Stimulated activated naive CD8-positive, alpha-beta T cell treated with anti-CD3 and anti-CD28 coated beads, Interleukin-15, Interleukin-2, amounts not matched to agents 100 U/mL and 50 U/mL, for 24 hours (primary cell): ENCODE measurements at regions not wholly inside any gene's neighbourhood (a gene's known extent, or its start where the extent isn't known, plus 50 kb on each side); places are given as distances from the start of the nearest gene placed in this dataset.

Experiments used
- ATAC-seq: fragments of 150-1000 bp; cut with Tn5 transposase; one replicate; pipeline ENCODE4 v1.10.0; 2021
- DNase-seq: peaks from one replicate; pipeline ENCODE4 v3.0.0; 2021

DNA sequence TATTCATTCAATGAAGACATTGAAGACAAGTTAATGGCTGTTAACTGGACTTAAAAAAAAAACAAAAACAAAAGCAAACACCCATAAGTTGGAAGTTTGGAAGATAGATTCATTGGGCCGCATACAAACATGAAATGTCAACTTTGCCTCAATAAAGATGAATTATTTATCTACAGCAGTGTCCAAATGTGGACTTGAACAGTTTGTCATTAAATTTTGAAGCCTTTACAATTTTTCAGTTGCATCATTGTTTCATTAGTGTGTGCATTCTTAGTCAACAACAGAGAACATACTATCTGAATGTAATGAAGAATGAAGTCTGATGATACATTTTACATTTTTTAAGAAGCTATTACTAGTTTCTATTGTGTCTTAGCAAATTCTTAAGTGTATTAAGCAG is 152.1 kb downstream of the SLIT2 start:
- no peak for DNase-seq
- no peak for ATAC-seq

DNA sequence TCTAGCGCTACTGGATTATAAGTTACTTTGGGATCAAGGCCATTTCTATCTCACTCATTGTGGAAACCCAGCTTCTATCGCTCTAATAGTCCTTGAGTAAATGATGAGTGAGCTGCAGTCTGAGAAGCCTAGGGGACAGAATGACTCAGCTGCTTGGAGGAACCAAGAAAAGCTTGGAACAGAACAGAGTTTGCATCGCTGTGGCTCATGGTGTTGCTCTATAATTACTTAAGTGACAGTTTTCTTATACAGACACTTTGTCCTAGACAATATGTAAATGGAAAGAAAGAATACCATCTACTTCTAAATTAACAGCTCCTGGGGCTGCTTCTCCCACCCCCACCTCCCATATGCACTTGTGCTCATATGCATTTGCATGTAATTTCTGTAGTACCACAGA is 156.9 kb downstream of the SLIT2 start:
- ATAC-seq (no peak), DNase-seq (no peak)

DNA sequence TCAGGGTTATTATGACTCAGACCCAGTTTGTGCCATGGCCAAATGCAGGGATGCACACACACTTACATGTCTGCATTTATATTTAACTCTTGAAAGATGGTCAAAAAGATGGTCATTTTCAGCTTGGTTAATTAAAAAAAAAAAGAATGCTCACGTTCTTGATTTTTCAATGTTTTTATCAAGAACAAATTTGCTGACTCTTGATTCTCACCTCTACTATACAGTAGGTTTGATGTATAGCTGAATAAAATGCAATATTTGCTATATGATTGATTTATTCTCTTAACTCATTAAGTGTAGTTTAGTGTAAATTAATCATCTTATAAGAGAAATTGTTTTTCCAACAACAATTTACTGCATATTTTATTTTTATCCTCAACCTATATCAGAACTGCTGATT is 160.4 kb downstream of the SLIT2 start:
- ATAC-seq (no peak), DNase-seq (no peak)

DNA sequence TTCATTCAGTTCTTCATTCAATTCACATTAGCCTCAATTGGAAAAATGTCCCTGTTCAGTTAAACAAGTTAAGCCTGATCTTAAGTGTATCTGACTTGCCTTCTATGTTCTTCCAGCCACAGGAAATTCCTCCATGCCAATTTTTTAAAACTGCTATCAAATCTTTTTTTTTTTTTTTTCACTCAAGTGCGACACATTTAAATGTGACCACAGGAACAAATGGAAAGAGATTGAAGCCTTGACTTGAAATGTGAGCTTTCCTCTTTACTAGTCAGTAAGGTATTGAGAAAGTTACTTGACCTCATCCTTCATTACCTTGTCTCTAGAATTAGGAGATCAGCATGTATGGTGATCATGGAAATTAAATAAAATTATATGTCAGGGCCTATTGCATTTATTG is 165.1 kb downstream of the SLIT2 start:
- no peak for DNase-seq
- no peak for ATAC-seq

DNA sequence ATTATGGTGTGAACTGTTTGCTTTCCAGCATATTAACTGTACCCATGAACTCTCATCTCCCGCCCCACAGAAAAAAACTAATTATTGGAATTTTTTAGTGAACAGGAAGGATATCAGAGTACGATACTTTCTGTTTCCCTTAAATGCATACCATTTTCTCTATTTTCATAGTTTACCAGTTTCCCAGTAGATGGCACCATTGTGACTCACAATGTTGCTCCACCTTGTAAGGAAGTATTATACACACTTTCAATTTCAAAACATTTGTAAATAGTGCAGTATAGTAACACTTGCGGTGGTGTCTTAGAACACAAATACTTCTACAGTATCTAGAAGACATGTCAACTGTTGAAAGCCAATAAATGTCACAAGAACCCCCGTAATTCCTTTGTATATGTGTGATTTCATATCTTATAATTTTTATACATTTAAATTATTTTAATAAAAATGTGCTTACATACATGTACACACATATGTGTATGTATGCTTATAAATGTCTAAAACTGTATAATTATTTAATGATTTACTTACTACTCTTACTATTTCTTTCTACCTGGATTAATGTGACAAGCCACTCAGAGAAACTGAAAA is 167.3 kb downstream of the SLIT2 start:
- peak; percentile 57 for ATAC-seq
- no peak for DNase-seq

DNA sequence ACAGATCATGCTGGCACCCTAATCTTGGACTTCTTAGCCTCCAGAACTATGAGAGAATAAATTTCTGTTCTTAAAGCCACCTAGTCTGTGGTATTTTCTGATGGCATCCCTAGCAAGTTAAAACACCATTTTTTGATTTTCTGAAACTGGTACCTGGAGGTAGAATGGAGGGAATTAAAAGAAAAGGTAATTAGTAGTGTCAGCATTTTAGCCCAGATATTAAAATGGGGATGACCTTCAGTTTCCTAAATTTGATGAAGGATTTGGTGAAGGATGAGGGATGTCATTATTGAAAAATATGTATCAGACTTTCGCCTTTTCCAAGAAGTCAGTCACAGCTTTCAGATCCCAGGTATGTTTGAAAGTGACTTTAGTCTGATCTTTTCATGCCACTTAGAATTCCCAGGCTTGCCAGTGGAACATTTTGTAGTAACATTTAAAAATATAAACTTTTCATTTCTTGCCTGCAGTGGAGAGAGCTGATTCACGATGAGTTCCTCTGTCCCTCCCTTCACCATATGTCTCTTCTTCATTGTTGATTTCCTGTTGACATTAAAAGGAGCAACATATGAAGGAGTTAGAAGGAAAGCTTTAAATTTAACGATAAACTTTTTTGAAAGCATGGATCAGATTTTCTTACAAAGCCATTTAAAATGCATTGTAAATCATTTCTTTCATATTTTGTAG is 169.4 kb downstream of the SLIT2 start:
- DNase-seq (no peak), ATAC-seq (no peak)

DNA sequence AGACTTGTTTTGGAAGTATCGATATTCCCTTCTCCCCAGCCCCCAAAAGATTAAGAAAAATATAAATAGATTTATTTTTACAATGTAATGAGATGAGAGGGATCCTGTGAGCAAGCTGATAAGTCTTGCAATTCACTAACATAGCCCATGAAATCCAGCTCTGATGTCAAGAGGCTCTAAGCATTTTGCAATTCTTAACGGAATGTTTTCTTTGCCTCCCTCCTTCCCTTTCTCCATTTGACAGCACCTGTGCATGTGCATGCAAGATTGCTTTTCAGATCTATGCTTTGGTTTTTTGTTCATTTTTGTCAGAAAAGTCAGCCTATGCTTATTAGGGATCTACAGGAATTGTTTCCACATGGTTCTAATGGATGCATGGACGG is 169.9 kb downstream of the SLIT2 start:
- ATAC-seq = no peak

DNA sequence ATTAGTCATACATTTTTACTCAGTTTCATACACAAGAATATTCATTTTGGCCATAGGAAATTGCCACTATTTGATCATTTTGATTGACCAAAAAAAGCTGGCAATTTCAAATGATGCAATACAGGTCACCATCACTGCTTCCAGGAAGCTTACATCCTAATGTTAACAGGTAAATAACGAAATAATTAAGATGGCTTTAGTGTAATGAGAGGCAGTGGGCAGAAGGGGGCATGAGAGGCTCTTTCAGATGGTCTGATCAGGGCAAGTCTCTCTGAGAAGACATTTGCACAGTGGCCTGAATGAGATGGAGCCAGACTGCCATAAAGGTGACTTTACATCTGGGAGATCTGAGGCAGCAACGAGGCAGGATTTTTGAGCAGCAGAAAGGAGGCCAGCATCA is 170.7 kb downstream of the SLIT2 start:
- DNase-seq (peak; percentile 38), ATAC-seq (peak; percentile 59)

More for the DNA sequence above, 169.9 kb downstream of the SLIT2 start:
- DNase-seq = no peak

DNA sequence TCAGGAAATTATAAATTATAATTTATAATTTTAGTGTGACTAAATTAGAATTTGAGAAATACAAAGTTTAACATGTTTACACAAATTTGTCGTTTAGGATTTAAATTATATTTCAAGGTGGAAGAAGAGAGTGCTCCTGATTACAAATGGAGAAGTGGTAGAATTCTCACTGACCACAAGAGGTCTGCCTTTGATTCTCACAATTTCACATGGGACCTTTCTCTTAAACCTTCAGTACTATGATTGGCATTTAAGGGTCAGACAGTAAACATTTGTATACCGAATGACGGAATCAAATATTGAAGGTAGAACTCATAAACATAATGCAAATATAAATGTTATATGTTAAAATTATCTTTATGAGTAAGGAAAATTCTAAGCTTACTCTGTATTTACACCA is 171.7 kb downstream of the SLIT2 start:
- no peak for ATAC-seq
- no peak for DNase-seq

DNA sequence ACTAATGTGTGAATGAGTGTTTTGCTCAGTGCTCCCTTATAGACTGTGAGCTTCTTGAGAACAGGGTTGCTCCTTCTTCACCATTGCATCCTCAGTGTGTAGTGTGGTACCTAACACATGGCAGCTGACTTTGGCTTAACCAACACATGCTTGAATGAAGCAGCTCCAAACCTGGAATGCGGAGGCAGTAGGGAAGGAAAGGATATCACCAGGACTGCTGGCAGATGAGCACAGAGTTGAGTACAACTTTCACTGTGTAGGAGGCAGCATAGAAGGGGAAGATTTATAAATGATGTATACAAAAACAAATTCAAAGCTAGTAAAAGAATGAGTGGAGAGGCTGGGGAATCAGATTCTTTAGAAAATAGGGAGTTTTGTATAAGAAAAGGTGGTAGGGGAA is 174.3 kb downstream of the SLIT2 start:
- DNase-seq = no peak
- ATAC-seq = no peak

DNA sequence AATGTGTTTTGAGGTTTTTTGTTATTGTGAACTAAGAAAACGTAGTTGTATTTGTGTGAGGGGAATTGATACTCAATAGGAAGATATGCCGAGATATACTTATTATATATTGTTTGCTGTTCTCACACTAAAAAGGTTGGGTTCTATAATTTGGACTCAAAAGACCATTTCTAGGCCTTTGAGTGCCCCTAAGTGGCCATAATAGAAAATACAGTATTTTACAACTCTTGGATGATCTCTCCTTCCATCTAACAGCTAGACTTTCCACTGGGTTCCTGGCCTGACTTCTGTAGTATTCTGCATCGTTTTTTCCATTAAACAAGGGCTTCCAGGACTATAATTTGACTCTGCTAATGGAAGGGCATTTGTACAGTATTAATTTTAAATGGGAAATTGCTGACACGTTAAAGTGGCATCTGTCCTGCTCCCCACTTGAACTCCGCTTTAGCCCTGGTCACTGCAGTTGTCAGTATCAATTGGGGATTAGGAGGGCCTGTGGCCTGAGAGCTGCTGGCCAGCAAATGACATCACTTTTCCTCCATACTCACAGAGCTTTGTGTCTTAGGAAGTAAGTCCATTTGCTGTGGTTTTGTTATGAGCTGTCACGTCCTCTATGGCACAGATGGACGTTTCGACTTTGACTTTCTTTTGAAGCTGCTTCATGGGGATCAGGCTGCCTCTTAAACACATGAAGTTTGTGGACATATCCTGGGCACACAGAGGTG is 176.9 kb downstream of the SLIT2 start:
- DNase-seq = no peak
- no peak for ATAC-seq

DNA sequence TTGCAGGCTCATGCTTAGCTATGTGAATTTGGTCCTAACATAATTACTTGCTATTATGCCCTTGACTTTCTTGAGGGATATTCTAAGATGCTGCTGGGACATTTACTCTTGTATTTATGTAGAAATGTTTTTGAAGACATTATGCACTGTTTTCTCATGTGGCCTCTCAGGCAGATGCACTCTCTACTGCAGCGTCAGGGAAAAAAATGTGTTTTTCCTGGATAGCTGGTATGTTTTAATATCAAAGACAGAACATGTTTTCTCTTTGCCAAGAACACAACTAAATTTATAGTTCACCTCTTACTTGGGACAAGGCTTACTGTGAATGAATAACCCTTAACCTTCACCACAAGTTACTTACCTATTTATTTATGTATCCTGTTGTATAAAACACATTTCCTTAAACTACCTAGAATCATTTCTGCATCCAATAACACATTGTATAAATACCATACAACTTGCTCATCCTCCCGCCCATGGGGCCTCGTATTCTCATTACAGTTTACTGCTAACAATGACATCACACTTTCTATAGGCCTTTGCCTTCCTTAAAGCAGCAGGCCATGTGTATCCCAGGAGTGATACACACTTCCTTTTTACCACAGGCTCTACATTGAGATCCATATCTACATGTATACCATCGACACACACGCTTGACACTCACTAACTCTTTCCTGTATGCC is 178.7 kb downstream of the SLIT2 start:
- no peak for ATAC-seq
- no peak for DNase-seq

DNA sequence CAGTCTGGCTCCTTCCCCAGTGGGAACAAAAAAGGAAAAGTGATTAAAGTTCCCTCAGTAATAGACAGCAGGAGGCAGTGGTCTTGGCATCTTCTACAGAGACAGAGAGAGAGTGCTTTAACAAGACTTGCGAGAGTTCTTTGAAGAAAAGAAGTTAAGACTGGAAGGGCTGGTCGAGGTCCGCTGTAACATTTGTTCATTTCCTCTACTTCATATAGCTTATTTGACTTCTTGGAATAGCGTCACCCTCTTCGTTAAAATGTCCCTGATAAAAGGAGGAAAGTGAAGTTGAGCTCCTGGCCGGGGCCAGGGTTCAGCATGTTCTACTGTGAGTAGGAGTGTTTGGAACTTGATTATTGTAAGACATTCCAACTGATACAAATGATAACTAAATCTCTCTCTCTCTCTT is 179.8 kb downstream of the SLIT2 start:
- ATAC-seq (no peak), DNase-seq (no peak)

DNA sequence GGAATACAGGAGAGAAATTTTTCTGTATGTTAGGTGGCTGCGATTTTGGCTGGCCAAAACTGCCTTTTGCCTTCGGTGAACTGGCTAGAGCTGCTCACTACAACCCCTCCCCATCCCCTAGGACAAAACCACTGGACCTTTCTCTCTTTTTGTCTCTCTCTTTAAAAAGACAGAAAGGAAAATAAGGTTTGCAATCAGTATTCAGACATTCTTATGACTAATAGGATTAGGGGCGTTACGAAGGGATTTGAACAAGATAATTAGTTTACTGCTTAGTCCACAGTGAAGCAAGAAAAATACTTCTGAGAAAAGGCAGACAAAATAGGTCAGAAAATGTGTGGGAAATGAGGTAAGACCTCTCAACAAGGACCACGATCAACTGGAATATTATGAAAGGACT is 180.4 kb downstream of the SLIT2 start:
- ATAC-seq (no peak), DNase-seq (no peak)

DNA sequence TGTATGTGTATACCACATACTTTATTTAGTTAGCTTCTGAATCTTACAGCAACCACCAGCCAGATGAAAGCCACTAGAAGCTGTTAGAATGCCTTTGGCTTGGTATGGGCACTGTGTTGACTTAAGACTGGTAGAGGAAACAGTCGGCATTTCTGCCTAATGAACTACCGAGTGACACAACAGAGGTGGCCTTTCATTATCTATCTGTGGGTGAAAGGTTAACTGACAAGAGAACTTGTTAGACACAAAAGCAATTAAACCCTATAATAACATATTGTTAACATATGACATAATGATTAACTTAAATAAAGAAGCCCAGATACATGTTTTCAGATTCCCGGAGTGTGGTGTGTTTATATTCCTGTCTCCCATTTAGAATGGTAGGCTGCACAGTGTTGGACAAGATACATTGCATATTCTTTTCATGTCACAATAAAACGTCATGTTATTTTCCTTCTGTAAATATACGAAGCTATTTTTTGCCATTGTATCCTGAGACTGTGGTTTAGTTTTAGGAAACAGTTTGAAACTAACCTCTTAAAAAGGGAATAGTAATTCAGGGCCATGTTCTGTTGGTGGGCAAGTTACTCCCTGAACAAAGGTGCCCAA is 181.5 kb downstream of the SLIT2 start:
- DNase-seq (no peak), ATAC-seq (no peak)

DNA sequence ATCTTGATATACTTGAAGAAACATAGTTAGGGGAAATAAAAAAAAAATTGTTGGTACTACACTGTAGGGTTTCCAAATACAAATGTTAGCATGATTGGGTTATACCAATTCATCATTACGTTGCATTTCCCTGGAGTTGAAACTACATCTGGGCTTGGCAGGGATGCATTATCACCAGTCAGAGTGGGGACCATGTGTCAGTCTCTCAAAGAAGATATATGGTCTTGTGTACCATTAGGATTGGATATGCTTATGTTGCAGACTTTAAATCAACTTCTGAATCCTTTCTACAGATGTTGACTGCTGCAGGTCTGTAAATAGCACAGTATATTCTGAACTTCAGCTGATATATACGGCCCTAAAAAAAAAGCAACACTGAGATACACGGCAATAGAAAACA is 188.5 kb downstream of the SLIT2 start:
- DNase-seq (no peak), ATAC-seq (no peak)

DNA sequence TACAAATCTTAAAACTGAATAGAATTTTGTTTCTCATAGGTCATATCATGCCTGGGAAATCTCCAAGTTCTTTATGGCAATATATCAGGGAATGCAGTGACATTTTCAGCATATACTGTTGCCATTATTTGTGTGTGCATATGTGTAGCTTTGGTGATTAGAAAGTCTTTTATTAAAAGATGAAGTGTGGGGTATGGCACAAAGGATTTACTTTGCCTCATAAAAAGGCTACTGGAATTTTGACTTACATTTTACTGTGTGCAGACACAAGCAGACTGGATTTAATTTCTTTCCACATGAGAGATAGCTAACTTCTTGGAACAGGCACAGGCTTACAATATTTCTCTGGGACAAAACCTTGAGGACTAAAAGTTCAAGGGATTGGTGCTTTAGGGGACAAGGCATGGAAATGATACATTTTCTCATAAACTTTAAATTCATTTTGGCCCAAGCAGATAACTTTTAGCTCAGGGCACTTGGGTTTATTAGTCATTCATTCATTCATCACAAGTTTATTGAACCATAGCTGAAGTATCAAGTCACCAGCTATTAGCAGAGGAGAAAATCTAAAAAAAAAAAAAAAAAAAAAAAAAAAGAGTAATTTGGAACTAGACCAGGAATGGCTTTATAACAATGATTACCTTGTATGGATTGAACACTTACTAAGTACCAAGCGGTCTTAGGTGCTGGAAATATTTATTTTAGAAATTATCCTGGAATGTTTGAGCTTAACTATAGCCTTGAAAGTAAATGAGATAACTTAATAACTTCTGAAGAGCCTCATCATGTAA is 191.5 kb downstream of the SLIT2 start:
- ATAC-seq (no peak), DNase-seq (no peak)

DNA sequence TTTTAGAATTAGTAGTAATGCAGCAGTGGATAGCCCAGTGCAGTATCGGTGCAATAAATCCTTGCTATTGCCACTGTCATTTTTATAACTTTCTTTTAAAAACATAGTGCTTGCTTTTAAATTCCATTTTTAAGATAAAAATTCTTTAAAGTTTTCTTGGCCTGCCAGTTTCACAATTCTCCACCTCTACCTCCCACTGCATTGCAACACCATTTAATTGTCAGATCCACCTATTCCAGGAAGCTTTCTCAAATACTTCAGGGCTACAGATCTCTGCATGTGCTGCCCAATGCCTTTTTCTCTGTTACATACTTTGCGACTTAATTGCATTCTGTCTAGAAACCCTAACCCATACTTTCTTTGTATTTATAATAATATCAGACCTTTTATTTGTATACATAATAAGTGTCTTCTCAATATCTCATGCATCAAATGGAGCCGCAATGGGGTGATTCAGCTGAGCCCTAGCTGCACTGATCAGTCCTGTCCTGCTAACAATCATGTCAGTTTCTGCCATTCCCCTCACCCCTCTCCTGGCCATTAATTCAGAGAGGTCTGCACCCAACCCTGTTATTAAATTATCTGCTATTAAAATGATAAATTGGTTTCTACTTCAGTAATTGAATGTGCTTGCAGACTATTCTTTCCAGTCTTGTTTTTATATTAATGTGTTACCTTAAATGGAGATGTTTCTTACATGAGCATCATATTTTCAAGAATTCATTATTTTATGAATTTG is 193.1 kb downstream of the SLIT2 start:
- DNase-seq (no peak), ATAC-seq (no peak)

DNA sequence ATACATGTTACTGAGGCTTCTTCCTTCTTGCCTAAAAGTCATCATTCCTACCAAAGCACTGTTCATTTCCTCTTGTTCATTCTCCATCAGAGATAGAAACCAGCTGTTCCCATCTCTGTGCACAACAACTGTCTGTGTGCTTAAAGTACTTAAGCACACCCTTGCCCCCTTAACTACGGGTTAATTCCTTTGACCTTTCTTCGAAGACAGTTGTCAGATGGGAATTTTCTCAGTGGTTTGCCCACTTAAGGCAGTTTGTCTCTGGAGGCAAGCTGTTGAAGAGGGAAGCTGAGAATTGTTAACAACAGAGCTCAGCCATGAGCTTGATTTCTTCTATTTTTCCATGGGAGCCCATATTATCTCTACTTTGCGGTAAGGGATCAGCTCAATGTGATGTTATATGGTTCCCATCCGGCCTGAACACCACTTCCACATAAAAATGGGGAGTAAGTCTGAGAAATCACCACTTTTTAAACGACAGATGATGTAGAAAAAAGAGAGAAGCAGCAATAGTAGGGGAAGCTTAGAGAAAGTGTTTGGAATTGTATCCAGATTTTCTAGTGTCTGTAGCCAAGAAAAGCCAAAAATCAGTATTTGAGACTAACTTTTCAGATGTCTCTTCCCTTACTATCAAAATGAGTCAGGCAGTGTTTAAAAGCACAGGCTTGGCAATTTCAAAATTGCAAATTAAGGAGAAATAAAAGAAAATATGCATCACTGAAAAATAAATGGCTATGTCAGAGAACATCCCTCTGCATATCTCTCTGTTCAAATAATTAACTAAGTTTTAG is 194.4 kb downstream of the SLIT2 start:
- ATAC-seq = no peak

DNA sequence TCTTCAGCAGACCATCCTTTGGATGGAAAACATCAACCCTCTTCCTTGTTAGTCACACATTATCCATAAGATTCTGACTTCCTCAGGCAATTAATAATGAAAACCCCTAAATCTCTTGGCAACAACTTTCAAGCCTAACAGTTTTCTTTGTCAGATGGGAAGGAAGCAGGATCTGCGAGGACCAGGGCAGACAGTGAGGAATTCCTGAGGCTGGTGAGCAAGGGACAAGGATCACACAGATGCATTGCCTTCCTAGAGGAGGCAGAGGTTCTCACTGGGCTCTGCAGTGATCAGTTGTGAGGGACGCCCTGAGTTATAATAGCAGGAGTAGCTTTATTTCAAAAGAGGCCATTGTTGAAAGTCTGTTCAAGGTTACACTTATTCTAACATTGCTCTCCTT is 195.4 kb downstream of the SLIT2 start:
- DNase-seq (no peak), ATAC-seq (no peak)

More for the DNA sequence above, 194.4 kb downstream of the SLIT2 start:
- DNase-seq = no peak
